GM10266 (cell line): ENCODE measurements at regions not wholly inside any gene's neighbourhood (a gene's known extent, or its start where the extent isn't known, plus 50 kb on each side); places are given as distances from the start of the nearest gene placed in this dataset.

Source experiments
- DNase-seq: peaks from one replicate; pipeline ENCODE4 v3.0.0; 2012; ENCODE audit errors: extremely low spot score
- CTCF ChIP-seq: IDR thresholded peaks from 2 replicates; pipeline ENCODE4 v1.5.1; 2012; ENCODE audit warnings: mild to moderate bottlenecking, low read depth; ENCODE audit not compliant: control insufficient read depth, insufficient read depth; ENCODE audit errors: missing control alignments

GRCh38 chr20:6693178-6693807, 74.2 kb upstream of the BMP2 start:
- DNase-seq: no peak
- TF ChIP-seq CTCF: no peak

- TF ChIP-seq CTCF: no peak
- no peak for DNase-seq
These were observed 74.8 kb upstream of the BMP2 start for GRCh38 chr20:6692566-6693173.

- DNase-seq: no peak
- no peak for TF ChIP-seq CTCF
These were observed 76.0 kb upstream of the BMP2 start for GRCh38 chr20:6691516-6691915.

- TF ChIP-seq CTCF: no peak
These were observed 78.0 kb upstream of the BMP2 start for GRCh38 chr20:6689339-6689973.

GRCh38 chr20:6686171-6686570, 81.3 kb upstream of the BMP2 start:
- no peak for DNase-seq
- TF ChIP-seq CTCF: no peak

More at GRCh38 chr20:6689339-6689973, 78.0 kb upstream of the BMP2 start:
- DNase-seq: no peak

GRCh38 chr20:6685626-6686025, 81.9 kb upstream of the BMP2 start:
- DNase-seq: no peak
- TF ChIP-seq CTCF: no peak

GRCh38 chr20:6685181-6685582, 82.3 kb upstream of the BMP2 start:
- no peak for TF ChIP-seq CTCF
- no peak for DNase-seq
